ENCODE measurements at regions not wholly inside any gene's neighbourhood (a gene's known extent, or its start where the extent isn't known, plus 50 kb on each side); places are given as distances from the start of the nearest gene placed in this dataset.

DNA sequence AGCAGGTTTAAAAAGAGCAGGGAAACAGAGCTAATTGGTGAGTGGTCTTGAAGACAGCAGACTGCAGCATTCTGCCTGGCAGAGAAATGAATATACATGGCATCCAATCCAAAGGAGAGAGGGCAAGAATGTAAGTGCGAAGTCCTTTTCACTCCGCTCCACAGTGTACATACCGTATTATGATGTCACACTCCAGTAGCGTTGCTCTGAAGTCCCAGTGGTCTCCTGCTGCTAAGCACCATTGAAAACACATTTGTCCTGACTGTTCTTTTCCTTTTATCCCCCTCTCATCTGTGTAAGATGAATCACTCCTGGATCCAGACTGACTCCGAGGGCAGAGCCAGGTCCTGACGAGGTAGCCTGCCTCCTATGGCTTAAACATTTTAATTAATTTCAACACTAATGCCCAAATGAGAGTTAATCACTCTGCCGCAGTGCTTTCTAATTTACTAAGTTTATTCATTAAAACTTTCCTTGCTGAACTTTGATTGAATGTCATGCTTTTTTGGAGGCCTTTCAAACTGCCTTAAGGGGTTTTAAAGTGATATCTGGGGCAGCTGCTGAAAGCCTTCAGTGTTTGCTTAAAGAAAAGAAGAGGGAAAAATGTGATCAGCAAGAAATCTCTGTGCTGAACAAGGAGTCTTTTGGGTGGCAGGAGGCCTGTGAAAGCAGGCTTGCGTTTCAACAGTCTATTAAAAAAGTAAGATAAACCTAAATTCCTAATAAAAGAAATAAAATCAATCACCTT, 227.2 kb downstream of the ATG4C start:
- DNase-seq (ENCODE audit: low read depth, low spot score) = no peak
- peak overlapping the region; percentile 45 for H3K4me3 ChIP-seq
- peak overlapping the region; percentile 57 for H3K9ac ChIP-seq (ENCODE audit: insufficient read length)
- no peaks in the 10 kb centered on the region for H3K9me3 ChIP-seq (ENCODE audit: low read depth, low read length)
- peak overlapping the region; percentile 83 for H3K27ac ChIP-seq
- no peaks in the 10 kb centered on the region for H3K36me3 ChIP-seq (ENCODE audit: insufficient read depth, low read length)
- no peak for TF ChIP-seq FOXP2 (optimal IDR thresholded peaks at IDR 0.05; ENCODE audit: control extremely low read depth, extremely low read length, insufficient read depth)
- no peak for TF ChIP-seq EZH2 (IDR thresholded peaks at IDR 0.05)
- TF ChIP-seq POLR2AphosphoS5 (IDR thresholded peaks at IDR 0.05; ENCODE audit: borderline replicate concordance, low read depth, low read length) = no peak

DNA sequence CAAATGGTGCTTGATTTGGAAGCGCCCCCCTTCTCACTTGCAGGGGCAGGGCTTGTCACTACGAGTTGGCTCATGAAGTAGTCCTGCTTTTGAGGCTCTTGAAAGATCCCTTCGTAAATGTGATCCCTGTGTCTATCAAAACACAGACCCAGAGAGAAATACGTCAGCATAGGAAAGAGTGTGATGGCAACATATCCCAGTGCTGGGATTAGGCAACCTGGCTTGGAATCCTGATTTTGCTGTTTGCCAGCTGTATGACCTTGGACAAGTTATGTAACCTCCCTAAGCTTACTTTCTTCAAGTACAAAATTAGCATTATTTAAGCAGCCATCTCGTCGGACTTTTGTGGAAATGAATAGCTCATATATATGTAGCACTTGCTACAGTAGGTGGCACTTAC, 228.4 kb downstream of the ATG4C start:
- TF ChIP-seq POLR2AphosphoS5 (IDR thresholded peaks at IDR 0.05; ENCODE audit: borderline replicate concordance, low read depth, low read length) = no peak
- TF ChIP-seq FOXP2 (optimal IDR thresholded peaks at IDR 0.05; ENCODE audit: control extremely low read depth, extremely low read length, insufficient read depth) = no peak
- TF ChIP-seq EZH2 (IDR thresholded peaks at IDR 0.05) = no peak
- no peaks in the 10 kb centered on the region for H3K36me3 ChIP-seq (ENCODE audit: insufficient read depth, low read length)
- no peak for DNase-seq (ENCODE audit: low read depth, low spot score)
- no peak overlapping the region for H3K4me3 ChIP-seq
- H3K9me3 ChIP-seq (ENCODE audit: low read depth, low read length) = no peaks in the 10 kb centered on the region
- no peak overlapping the region; the same call in 1 of the 2 replicates for H3K27ac ChIP-seq
- H3K9ac ChIP-seq (ENCODE audit: insufficient read length) = no peak overlapping the region

DNA sequence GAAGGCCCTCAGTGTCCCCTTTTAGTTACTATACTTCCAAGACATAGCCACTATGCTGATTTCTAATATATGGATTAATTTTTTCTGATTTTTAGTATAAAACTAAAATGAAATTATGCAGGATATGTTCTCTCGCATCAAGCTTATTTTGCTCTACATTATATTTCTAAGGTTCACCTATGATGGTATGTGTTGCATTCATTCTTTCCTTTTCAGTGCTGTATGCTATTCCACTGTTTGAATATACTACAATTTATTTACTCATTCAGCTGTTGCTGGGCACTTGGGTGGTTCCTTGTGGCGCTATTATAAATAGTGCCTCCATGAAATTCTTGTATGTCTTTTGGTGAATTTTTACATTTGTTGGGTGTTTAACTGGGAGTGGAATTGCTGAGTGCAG, 230.3 kb downstream of the ATG4C start:
- Histone ChIP-seq H3K27ac (no peak overlapping the region), H3K9me3 (ENCODE audit: low read depth, low read length) (no peaks in the 10 kb centered on the region), H3K4me3 (no peak overlapping the region), H3K36me3 (ENCODE audit: insufficient read depth, low read length) (no peaks in the 10 kb centered on the region), H3K9ac (ENCODE audit: insufficient read length) (no peak overlapping the region)
- no peak for DNase-seq (ENCODE audit: low read depth, low spot score)
- TF ChIP-seq EZH2 (IDR thresholded peaks at IDR 0.05) = no peak

DNA sequence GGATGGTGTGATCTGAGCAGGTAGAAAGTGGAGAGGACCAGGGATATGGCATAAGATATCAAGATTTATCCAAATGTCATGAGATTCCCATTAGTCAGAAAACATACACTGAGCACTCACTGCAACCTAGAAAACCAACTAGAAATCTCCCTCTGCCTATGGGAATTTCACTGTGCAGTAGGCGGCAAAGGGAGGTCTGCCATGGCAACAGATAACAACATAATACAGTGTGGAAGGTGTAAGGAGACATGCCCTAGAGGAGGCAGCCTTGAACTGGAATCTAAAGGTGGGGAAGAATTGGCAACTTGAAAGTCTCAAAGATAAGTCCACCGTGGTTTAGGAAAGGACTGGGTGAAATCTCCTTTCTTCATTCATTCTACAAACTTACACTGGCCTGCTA, 238.4 kb downstream of the ATG4C start:
- no peak overlapping the region for H3K4me3 ChIP-seq
- DNase-seq (ENCODE audit: low read depth, low spot score) = no peak
- H3K36me3 ChIP-seq (ENCODE audit: insufficient read depth, low read length) = no peaks in the 10 kb centered on the region
- H3K9ac ChIP-seq (ENCODE audit: insufficient read length) = no peak overlapping the region
- H3K9me3 ChIP-seq (ENCODE audit: low read depth, low read length) = no peaks in the 10 kb centered on the region
- TF ChIP-seq EZH2 (IDR thresholded peaks at IDR 0.05) = no peak
- TF ChIP-seq POLR2AphosphoS5 (IDR thresholded peaks at IDR 0.05; ENCODE audit: borderline replicate concordance, low read depth, low read length) = no peak
- TF ChIP-seq FOXP2 (optimal IDR thresholded peaks at IDR 0.05; ENCODE audit: control extremely low read depth, extremely low read length, insufficient read depth) = no peak
- H3K27ac ChIP-seq = no peak overlapping the region

DNA sequence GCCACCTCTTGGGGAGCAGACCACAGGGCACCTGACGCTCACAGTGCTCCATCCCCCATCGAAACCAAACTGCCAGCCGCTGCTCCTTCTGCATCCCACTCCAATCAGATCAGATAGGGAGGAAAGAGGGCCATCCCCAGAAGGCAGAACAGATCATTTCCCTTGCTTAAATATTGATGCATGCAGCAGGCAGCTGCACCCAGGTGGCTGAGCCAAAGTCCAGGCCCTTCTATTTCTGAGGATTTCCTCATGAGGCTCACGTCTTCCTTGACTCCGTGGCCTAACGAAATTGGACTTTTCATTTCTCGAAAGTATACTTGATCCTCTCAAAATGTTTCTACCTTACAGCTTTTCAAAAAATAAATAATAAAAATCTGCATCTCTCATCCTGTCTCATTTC, 239.2 kb downstream of the ATG4C start:
- Histone ChIP-seq H3K9me3 (ENCODE audit: low read depth, low read length) (no peaks in the 10 kb centered on the region), H3K27ac (no peak overlapping the region), H3K4me3 (no peak overlapping the region), H3K9ac (ENCODE audit: insufficient read length) (no peak overlapping the region), H3K36me3 (ENCODE audit: insufficient read depth, low read length) (no peaks in the 10 kb centered on the region)
- no peak for TF ChIP-seq FOXP2 (optimal IDR thresholded peaks at IDR 0.05; ENCODE audit: control extremely low read depth, extremely low read length, insufficient read depth)
- TF ChIP-seq POLR2AphosphoS5 (IDR thresholded peaks at IDR 0.05; ENCODE audit: borderline replicate concordance, low read depth, low read length) = no peak
- no peak for TF ChIP-seq EZH2 (IDR thresholded peaks at IDR 0.05)
- no peak for DNase-seq (ENCODE audit: low read depth, low spot score)

DNA sequence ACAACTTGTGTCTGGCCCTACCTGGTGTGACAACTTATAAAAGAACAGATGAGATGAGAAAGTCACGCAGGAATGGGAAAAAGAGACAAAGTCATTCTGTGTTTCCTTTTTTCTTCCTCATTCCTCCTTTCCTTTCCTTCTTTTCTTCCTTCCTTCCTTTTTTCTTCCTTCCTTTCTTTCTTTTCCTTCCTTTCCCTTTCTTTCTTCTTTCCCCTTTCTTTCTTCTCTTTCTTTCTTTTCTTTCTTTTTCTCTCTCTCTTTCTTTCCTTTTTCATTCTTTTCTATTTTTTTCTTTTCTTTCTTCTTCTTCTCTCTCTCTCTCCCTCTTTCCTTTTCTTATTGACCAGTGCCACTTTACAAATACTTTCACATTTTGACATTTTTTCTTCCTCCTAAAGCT, 239.7 kb downstream of the ATG4C start:
- Histone ChIP-seq H3K9ac (ENCODE audit: insufficient read length) (no peak overlapping the region), H3K9me3 (ENCODE audit: low read depth, low read length) (no peaks in the 10 kb centered on the region), H3K4me3 (no peak overlapping the region), H3K36me3 (ENCODE audit: insufficient read depth, low read length) (no peaks in the 10 kb centered on the region), H3K27ac (no peak overlapping the region)
- no peak for TF ChIP-seq FOXP2 (optimal IDR thresholded peaks at IDR 0.05; ENCODE audit: control extremely low read depth, extremely low read length, insufficient read depth)
- no peak for TF ChIP-seq EZH2 (IDR thresholded peaks at IDR 0.05)
- no peak for TF ChIP-seq POLR2AphosphoS5 (IDR thresholded peaks at IDR 0.05; ENCODE audit: borderline replicate concordance, low read depth, low read length)
- no peak for DNase-seq (ENCODE audit: low read depth, low spot score)

DNA sequence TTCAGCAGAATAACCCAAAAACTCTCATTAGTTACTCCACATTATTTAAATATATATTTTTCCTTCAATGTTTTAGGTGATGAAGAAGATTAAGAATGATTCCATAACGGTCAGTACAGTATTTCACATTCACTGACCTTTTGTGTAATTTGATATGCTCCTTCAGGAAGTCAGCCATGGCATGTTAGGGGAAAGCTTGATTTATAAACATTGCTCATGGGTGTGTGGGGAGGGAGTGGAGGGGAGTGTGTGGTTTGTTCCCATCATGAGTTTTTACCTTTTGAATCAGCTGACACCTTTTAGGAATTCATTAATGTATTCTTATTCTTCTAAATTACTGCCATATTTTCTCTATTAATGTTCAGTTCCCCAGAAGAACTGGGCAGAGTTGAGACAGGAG, 240.2 kb downstream of the ATG4C start:
- Histone ChIP-seq H3K9ac (ENCODE audit: insufficient read length) (no peak overlapping the region), H3K36me3 (ENCODE audit: insufficient read depth, low read length) (no peaks in the 10 kb centered on the region), H3K4me3 (no peak overlapping the region), H3K9me3 (ENCODE audit: low read depth, low read length) (no peaks in the 10 kb centered on the region), H3K27ac (no peak overlapping the region)
- DNase-seq (ENCODE audit: low read depth, low spot score) = no peak
- TF ChIP-seq POLR2AphosphoS5 (IDR thresholded peaks at IDR 0.05; ENCODE audit: borderline replicate concordance, low read depth, low read length) = no peak
- TF ChIP-seq EZH2 (IDR thresholded peaks at IDR 0.05) = no peak
- no peak for TF ChIP-seq FOXP2 (optimal IDR thresholded peaks at IDR 0.05; ENCODE audit: control extremely low read depth, extremely low read length, insufficient read depth)

DNA sequence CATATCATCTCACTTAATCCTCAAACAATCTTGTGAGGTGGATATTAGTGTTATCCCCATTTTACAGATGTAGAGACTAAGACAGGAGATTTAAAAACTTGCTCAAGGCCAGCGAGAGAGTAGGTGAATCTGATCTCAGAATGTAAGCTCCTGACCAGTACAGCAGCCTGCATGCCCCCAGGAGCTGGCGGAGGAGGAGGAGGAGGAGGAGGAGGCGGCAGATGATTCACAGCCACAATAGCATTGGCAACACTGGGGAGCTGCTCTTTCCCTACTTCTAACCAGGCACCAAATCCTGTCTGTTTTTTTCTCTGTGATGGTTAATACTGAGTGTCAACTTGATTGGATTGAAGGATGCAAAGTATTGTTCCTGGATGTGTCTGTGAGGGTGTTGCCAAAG, 243.2 kb downstream of the ATG4C start:
- no peaks in the 10 kb centered on the region for H3K9me3 ChIP-seq (ENCODE audit: low read depth, low read length)
- DNase-seq (ENCODE audit: low read depth, low spot score) = no peak
- no peaks in the 10 kb centered on the region for H3K36me3 ChIP-seq (ENCODE audit: insufficient read depth, low read length)
- H3K9ac ChIP-seq (ENCODE audit: insufficient read length) = no peak overlapping the region
- TF ChIP-seq FOXP2 (optimal IDR thresholded peaks at IDR 0.05; ENCODE audit: control extremely low read depth, extremely low read length, insufficient read depth) = no peak
- TF ChIP-seq EZH2 (IDR thresholded peaks at IDR 0.05) = no peak
- no peak for TF ChIP-seq POLR2AphosphoS5 (IDR thresholded peaks at IDR 0.05; ENCODE audit: borderline replicate concordance, low read depth, low read length)
- no peak overlapping the region for H3K27ac ChIP-seq
- no peak overlapping the region for H3K4me3 ChIP-seq

DNA sequence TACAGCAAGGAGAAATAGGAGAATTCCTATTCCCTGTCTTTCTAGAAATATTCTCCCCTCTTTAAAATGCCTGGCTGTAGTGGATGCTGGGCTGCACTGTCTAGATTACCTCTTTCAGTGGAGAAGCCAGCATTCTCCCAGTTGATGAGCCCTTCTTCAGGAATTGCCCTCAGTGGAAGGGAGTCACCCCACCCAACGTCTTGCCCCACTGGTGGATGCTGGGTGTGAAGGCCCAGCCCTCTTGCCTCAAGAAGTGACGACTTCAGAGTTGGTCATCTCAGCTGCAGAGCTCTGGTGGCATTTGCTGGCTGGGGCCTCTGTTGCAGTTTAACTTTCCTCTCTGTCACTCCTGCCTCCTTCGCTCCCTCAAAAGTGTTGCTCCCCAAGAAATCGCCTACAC, 248.2 kb downstream of the ATG4C start:
- Histone ChIP-seq H3K4me3 (no peak overlapping the region), H3K36me3 (ENCODE audit: insufficient read depth, low read length) (no peaks in the 10 kb centered on the region), H3K9ac (ENCODE audit: insufficient read length) (no peak overlapping the region), H3K9me3 (ENCODE audit: low read depth, low read length) (no peaks in the 10 kb centered on the region), H3K27ac (no peak overlapping the region)
- no peak for DNase-seq (ENCODE audit: low read depth, low spot score)
- TF ChIP-seq EZH2 (IDR thresholded peaks at IDR 0.05) (no peak), POLR2AphosphoS5 (IDR thresholded peaks at IDR 0.05; ENCODE audit: borderline replicate concordance, low read depth, low read length) (no peak), FOXP2 (optimal IDR thresholded peaks at IDR 0.05; ENCODE audit: control extremely low read depth, extremely low read length, insufficient read depth) (no peak)

Measured in SK-N-MC (cell line).